ENCODE measurements at regions not wholly inside any gene's neighbourhood (a gene's known extent, or its start where the extent isn't known, plus 50 kb on each side); places are given as distances from the start of the nearest gene placed in this dataset.
"Not testable (repeated sequence)": the region's sequence is repeated elsewhere in the genome, so short reads cannot be mapped to it uniquely, and the experiment has no call there.

DNA sequence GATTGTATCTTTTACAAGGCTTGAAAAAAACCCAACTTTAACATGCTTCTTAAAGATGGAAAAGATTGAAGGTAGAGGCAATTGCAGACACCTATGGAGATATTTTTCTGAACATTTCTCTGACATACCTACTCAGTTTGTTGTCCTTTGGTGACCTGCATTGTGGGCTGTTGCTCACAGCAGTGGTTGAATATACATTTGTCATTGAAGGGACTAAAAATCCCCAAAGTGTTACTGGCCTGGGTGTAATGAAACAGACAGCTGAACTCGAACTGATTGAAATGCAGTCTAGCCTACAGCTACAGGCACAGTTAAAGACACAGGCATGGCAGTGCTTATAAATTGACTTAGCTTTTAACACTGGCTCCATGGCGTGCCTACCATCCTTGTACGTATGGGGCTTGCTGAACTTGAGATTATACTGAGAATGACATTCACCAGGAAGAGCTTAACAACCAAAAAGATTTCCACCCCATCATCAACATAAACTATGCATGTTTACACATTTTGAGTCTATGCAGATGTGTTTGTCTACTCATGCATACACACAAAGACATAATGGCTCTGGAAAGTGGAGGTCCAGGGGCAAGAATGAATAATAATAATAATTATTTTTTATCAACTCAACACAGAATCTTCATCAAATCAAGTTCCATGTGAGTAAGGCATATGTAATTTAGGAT, 83.2 kb upstream of the NOX3 start:
- DNase-seq: no peak

DNA sequence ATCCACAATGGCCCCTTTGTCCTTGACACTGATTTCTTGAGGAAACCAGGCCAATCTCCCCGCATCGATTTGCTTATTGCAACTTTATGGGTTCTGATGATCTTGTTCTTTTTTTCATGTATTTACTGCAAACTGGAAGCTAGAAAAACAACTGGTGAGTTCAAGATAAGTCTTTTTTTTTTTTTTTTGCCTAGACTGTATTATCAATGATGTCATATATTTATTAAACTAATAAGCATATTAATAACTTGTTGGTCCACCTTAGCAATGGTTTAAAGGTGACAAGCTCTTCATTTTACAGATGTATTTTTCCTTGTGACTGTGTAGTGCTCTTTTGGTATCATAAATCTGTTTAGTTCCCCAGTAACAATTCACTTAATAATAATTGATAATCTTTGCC, 79.0 kb upstream of the NOX3 start:
- DNase-seq: no peak

DNA sequence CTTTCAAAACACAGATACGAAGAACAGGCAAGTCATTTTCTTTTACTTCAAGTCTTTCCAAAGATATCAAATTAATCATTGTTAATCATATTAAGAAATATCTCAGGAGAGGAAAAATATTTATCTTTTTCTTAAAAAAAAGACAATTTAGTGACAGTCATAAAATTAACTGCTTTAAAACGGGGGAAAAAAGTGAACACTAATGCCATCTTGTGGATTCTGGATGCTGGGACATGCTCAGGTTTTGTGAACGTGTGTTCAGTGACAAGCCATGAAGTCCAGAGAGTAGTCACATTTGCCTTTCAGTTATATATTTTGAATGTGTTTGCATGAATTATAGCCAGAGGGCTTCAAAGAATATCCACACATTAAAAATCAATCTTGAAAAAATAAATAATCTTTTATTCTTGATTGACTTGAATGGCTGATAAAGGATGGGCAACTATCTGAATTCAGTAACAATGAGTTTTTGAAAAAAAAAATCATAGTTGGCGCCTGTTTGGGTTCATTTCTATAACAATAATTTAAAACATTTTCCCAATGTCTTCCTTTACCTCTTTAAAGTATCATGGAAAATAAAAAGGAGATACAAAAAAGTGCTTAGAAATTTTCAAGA, 74.7 kb upstream of the NOX3 start:
- DNase-seq: no peak

DNA sequence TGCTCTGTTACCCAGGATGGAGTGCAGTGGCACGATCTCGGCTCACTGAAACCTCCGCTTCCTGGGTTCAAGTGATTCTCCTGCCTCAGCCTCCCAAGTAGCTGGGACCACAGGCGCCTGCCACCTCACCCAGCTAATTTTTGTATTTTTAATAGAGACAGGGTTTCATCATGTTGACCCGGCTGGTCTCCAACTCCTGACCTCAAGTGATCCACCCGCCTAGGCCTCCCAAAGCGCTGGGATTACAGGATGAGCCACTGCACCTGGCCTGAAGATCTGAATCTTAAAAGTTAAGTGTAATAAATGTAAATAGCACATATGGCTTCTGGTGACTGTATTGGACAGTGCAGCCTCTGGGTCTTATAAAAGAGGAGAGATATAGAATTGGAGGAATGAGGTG, 74.2 kb upstream of the NOX3 start:
- not testable (repeated sequence) for DNase-seq

DNA sequence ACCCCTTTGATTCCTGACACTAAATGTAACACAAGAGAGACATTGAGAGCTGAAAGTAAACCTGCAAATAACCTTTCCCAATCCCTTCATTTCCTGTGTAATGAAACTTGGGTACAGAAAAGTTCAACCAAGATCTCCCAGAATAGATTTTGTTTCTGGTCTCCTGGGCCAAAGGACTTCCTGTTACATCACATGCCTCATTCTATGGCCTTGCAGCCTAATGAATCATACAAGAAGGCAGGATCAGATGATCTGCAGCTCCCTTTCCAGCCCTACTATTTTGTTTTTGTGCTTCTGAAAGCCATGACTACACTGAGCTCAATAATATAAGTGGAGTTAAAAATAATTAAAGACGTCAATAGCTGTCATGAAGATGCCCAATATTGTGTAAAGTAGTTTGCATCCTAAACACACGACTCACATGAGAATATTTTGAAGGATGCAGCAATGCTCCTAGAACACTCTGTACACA, 73.4 kb upstream of the NOX3 start:
- no peak for DNase-seq

DNA sequence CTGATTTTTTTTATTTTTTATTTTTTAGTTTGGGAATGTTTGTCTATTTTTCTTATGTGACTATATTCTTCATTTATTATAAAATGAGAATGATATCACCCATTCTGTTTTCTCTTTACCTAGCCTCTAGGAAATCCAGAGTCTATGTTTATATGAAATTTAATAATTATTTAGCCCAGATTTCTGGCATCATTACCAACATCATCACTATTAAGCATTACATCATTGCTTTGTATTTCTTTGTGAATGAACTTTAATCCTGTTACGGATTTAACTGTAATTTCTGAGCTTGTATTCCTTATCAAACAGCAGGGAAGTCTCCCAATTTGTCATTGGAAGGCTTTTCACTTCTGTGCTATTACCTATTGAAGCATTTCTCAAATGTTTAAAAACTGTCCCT, 72.7 kb upstream of the NOX3 start:
- no peak for DNase-seq

DNA sequence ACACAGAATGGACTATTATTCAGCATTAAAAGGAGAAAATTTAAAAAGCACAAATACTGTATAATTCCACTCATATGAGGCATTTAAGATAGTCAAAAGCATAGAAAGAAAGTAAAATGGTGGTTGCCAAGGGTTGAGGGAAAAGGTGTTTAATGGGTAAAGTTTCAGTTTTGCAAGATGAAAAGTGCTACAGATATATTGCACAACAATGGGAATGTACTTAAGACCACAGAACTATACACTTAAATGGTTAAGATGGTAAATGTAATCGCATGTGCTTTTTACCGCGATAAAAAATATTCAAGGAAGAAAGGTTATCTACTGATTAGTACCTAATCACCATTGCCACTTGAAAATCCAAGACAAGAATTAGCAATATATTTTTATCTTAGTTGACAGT, 71.8 kb upstream of the NOX3 start:
- no peak for DNase-seq

DNA sequence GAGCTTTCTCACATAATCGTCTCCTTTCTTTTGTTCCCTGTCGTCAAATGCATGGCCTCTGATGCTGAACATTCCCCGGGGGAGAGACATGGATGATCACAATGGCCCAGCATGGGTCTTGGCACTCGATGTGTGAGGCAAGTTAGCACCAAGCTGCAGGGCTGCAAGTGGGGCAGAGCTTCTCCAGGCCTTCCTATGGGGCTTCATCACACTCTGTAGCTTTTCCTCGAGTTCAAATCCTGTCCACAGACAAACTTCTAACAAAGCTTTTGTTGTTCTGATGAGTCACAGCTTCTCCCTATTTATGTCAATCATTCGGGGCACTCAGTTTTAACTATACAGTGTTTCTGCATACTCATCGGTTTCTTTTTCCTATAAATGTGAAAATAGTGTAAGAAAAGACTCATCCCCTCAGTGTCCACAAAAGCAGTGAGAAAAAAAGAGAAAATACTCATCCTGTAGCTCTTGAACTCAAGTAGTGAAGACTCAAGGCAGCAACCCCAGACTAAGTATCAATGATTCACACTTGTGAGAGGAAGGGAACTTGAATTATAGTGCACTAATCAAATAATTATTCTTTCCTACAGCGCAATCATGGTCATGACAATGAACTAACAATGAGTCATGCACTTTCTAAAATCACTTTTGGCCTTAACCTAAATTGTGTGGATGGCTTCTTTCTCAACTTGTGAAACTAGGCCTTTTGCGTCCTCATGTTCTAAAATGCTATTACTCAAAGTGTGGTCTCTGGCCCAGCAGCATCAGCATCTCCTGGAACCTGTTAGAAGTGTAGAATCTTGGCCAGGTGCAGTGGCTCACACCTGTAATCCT, 68.4 kb upstream of the NOX3 start:
- DNase-seq: no peak

DNA sequence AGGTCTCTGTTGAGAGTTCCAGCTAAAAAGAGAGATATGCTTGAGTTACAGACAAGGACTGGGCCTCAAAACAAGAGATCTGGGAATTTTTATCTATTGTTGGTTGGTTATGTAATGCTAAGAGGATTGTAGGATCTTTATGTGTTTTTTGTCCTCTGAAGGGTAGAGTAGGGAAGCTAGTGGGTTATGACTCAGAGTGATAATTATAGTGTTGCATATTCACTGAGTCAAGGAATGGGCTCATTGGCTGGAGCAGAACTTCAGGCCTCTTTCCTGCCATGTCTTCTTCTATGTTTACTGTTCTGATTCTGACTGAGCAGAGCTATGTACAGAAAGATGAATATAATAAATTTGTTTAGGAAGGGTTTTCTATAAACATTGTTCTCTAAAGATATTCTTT, 66.1 kb upstream of the NOX3 start:
- DNase-seq: no peak

DNA sequence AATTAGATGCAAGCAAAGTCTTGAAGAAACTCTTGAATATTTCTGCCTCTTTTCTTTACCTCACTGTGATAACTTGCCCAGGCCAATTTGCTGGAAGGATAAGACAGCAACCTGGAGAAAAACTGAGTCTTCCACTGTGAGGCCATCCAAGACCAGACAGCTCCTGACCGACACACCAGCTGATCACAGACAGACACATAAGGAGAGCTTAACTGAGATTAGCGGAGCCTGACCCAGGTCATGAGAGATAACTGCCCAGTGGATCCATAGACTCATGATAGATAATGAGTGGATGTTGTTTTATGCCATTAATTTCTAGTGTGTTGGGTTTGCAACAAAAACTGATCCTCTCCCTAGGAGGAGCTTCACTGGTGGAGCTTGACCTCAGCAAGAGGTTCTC, 64.4 kb upstream of the NOX3 start:
- no peak for DNase-seq

DNA sequence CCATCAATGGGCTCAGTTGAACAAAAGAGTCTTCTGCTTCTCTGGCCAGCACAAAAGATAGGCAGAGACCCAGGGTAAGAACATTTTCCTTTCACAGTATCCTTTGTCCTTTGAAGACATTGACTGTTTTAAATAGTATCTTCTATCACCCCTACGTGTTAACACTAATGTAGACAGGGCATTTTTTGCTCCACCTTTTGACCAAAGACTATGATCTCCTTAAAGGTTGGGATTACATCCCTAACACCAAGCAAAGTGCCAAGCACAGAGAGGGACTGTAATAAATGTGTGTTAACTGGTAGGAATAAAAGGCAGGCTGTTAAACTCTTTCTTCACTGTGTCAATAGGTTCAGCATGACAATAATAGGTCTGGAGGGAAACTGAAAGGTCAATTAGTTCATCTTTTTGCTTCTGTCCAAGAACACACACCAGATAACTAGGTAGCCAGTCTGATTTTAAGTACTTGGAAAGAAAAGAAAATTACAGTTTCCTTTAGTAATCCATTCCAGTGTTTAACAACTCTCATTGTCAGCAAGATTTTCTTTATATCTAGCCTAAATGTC, 63.6 kb upstream of the NOX3 start:
- DNase-seq: no peak

DNA sequence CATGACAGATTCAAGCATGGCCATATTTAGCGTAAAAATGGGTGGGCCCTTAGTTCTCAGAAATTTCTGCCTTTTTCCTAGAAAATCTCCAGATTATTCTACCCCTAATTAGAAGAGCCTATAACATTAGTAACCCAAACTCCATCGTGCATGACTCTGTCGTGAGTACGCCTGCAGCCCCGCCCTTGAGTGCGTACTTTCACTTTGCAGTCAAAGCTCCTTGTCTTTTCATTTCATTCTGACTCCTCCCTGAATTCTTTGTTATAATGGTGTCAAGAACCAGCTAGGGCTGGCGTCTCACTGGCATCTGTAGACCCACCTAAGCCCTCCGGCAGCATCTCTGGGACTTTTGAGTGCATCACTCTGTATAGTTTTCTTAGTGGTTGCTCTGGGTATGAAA, 61.7 kb upstream of the NOX3 start:
- DNase-seq: no peak

DNA sequence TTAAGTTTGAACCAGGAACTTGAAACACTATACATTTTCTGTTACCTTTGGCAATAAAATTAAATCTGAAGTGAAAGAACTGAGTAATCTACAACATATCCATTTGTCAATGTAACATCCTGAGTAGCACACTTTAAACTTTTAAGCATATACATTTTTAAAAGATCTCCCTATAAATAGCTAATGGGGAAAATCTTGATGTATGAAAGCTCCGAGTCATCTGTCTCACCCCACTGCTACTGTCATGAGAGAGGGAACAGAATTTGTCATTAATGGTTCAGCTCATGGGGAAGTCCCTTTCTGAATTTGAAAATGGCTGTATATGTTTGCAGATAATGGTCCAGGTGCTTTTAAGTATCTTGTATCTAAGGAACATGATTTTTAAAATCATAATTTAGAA, 55.2 kb upstream of the NOX3 start:
- no peak for DNase-seq

DNA sequence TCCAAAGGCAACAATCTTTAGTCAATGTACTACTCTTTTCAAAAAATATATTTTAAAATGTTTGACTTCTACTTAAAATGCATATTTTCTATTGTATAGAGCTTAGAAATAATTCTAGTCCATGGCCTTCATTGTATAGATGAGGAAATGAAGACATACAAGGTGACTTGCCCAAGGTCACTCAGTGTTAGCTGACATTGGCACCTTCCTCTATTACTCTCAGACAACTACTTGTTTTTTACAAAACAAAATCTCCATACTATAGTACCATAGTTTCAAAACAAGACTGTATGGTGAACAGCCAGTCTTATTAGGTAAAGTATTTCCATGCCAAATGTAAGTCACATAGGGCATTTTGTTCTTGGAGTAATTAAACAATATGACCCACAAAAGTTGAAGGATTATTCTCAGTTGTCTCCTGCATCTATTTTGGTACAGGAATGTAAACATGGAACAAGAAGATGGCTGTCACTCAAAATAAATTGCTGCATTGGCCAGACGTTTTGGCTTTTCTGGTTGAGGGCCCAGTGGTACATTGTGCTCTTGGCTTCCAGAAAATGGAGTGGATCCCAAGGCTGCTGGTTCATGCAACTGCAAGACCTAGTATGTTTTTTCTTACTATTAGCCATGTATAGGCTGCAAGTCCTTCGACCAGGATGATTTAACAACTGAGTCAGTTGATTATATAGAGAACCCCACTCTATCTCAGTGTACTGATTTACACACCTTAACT, 54.3 kb upstream of the NOX3 start:
- no peak for DNase-seq

DNA sequence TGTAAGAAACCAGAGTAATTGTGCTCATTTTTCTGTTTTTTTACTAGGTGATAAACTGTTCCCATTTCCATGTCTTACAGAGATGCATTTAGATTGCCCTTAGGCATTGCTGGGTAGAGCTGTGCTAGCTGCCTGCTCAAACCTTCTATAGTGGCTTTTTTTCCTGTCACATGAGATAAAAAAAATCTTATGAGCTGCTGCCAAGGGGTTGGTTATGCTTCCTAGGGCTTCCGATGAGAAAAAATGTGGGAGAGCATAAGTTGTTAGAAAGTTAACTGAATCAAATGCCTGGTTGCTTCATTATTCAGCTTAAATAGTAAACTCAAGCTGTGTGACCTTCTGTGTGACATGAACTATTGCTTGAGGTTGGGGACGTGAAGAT, 50.0 kb upstream of the NOX3 start:
- no peak for DNase-seq
